GM23338 (cell line): ENCODE measurements at regions not wholly inside any gene's neighbourhood (a gene's known extent, or its start where the extent isn't known, plus 50 kb on each side); places are given as distances from the start of the nearest gene placed in this dataset.

Experiments used
- ATAC-seq: fragments of 200-7000 bp; cut with Tn5 transposase; 3 replicates; pipeline ENCODE4 v1.9.1; 2020
- DNase-seq: peaks from one replicate; pipeline ENCODE4 v3.0.0-alpha.2; 2015; ENCODE audit warnings: low spot score
- H2AFZ ChIP-seq: fragments of 200-600 bp; sonication (generic); 2 replicates; pipeline ENCODE4 v1.8.0; 2016; ENCODE audit warnings: antibody characterized with exemption, mild to moderate bottlenecking, moderate library complexity
- H3F3A ChIP-seq: fragments of 200-600 bp; sonication (generic); replicated peaks from 2 replicates; pipeline ENCODE4 v1.8.0; 2017; ENCODE audit warnings: antibody characterized with exemption, mixed run types, low read depth
- H3K27ac ChIP-seq: fragments of 200-600 bp; sonication (generic); 2 replicates; pipeline ENCODE4 v1.6.1; 2016; ENCODE audit warnings: low read depth
- H3K27me3 ChIP-seq: fragments of 200-600 bp; sonication (generic); 2 replicates; pipeline ENCODE4 v1.8.0; 2016; ENCODE audit warnings: mild to moderate bottlenecking, mixed run types, moderate library complexity; ENCODE audit not compliant: insufficient read depth
- H3K36me3 ChIP-seq: fragments of 200-600 bp; sonication (generic); 2 replicates; pipeline ENCODE4 v1.8.0; 2016; ENCODE audit warnings: mild to moderate bottlenecking; ENCODE audit not compliant: insufficient read depth
- H3K4me1 ChIP-seq: fragments of 200-600 bp; sonication (generic); 2 replicates; pipeline ENCODE4 v1.8.0; 2016; ENCODE audit warnings: mild to moderate bottlenecking, moderate library complexity; ENCODE audit not compliant: insufficient read depth
- H3K4me2 ChIP-seq: fragments of 200-600 bp; sonication (generic); 2 replicates; pipeline ENCODE4 v1.7.1; 2017; ENCODE audit warnings: mixed run types
- H3K4me3 ChIP-seq: fragments of 200-600 bp; sonication (generic); 2 replicates; pipeline ENCODE4 v1.6.1; 2016; ENCODE audit warnings: mixed run types
- H3K79me2 ChIP-seq: fragments of 200-600 bp; sonication (generic); replicated peaks from 2 replicates; pipeline ENCODE4 v1.8.0; 2017; ENCODE audit warnings: mild to moderate bottlenecking; ENCODE audit not compliant: insufficient read depth
- H3K9me2 ChIP-seq: fragments of 200-600 bp; sonication (generic); 2 replicates; pipeline ENCODE4 v1.8.0; 2017; ENCODE audit not compliant: insufficient read depth
- H4K20me1 ChIP-seq: fragments of 200-600 bp; sonication (generic); replicated peaks from 2 replicates; pipeline ENCODE4 v1.8.0; 2017; ENCODE audit warnings: mild to moderate bottlenecking; ENCODE audit not compliant: insufficient read depth
- H3K27ac Mint-ChIP-seq: 2 replicates; pipeline ENCODE4 v1.8.0; 2020; ENCODE audit warnings: inconsistent platforms, mild to moderate bottlenecking, moderate library complexity, mixed read lengths
- H3K27me3 Mint-ChIP-seq: 3 replicates; pipeline ENCODE4 v1.8.0; 2022; ENCODE audit warnings: low read depth, mild to moderate bottlenecking, moderate library complexity, mixed read lengths, inconsistent platforms; ENCODE audit not compliant: insufficient read depth, poor library complexity
- H3K36me3 Mint-ChIP-seq: 3 replicates; pipeline ENCODE4 v1.8.0; 2021; ENCODE audit warnings: low read depth, mild to moderate bottlenecking, inconsistent platforms, moderate library complexity, mixed read lengths
- H3K4me1 Mint-ChIP-seq: 3 replicates; pipeline ENCODE4 v1.8.0; 2020; ENCODE audit warnings: mild to moderate bottlenecking, inconsistent platforms, mixed read lengths
- H3K4me3 Mint-ChIP-seq: 3 replicates; pipeline ENCODE4 v1.8.0; 2021; ENCODE audit warnings: moderate library complexity, mild to moderate bottlenecking, inconsistent platforms, mixed read lengths
- H3K9me3 Mint-ChIP-seq: 3 replicates; pipeline ENCODE4 v1.8.0; 2020; ENCODE audit warnings: moderate library complexity, mild to moderate bottlenecking, inconsistent platforms, mixed read lengths
- CREB1 ChIP-seq: fragments of 250-450 bp; sonication (Bioruptor Pico); IDR thresholded peaks from 2 replicates; pipeline ENCODE4 v1.5.0; 2020; ENCODE audit warnings: low read depth, mild to moderate bottlenecking, moderate library complexity
- CTCF ChIP-seq, 2 experiments: fragments of 200-600 bp in 1 of 2; sonication (generic) in 1 of 2; conservative IDR thresholded peaks; 2 replicates each; pipeline versions ENCODE4 v1.5.1 to v1.6.1; 2016 to 2017; ENCODE audit warnings: antibody characterized with exemption in 2 of 2, low read depth in 2 of 2, mild to moderate bottlenecking in 2 of 2, moderate library complexity in 1 of 2
- ETS1 ChIP-seq: IDR thresholded peaks from 2 replicates; pipeline ENCODE4 v1.6.1; 2016; ENCODE audit warnings: antibody characterized with exemption
- EZH2 ChIP-seq: fragments of 200-600 bp; sonication (generic); IDR thresholded peaks from one replicate; pipeline ENCODE4 v1.8.0; 2017; ENCODE audit warnings: antibody characterized with exemption, mild to moderate bottlenecking, low read depth; ENCODE audit not compliant: unreplicated experiment
- EZH2phosphoT487 ChIP-seq: fragments of 200-600 bp; sonication (generic); IDR thresholded peaks from one replicate; pipeline ENCODE4 v1.8.1; 2018; ENCODE audit warnings: antibody characterized with exemption; ENCODE audit not compliant: unreplicated experiment
- JUNB ChIP-seq: IDR thresholded peaks from one replicate; pipeline ENCODE4 v1.6.1; 2016; ENCODE audit warnings: antibody characterized with exemption; ENCODE audit not compliant: unreplicated experiment
- NANOG ChIP-seq: IDR thresholded peaks from 2 replicates; pipeline ENCODE4 v1.6.1; 2016; ENCODE audit warnings: antibody characterized with exemption, borderline replicate concordance
- POLR2AphosphoS5 ChIP-seq: IDR thresholded peaks from 2 replicates; pipeline ENCODE4 v1.6.1; 2016; ENCODE audit warnings: antibody characterized with exemption, low read depth
- REST ChIP-seq: IDR thresholded peaks from one replicate; pipeline ENCODE4 v1.6.1; 2018; ENCODE audit warnings: antibody characterized with exemption; ENCODE audit not compliant: unreplicated experiment
- STAT1 ChIP-seq: IDR thresholded peaks from one replicate; pipeline ENCODE4 v1.6.1; 2016; ENCODE audit warnings: antibody characterized with exemption; ENCODE audit not compliant: unreplicated experiment
- ZNF114 ChIP-seq: fragments of 250-450 bp; sonication (Bioruptor Pico); IDR thresholded peaks from 2 replicates; pipeline ENCODE4 v1.5.0; 2020; ENCODE audit warnings: mild to moderate bottlenecking, moderate library complexity
- ZNF331 ChIP-seq: fragments of 250-450 bp; sonication (Bioruptor Pico); IDR thresholded peaks from 2 replicates; pipeline ENCODE4 v1.5.0; 2020; ENCODE audit warnings: low read depth, mild to moderate bottlenecking, moderate library complexity
- ZNF462 ChIP-seq: fragments of 250-450 bp; sonication (Bioruptor Pico); IDR thresholded peaks from 2 replicates; pipeline ENCODE4 v1.5.0; 2020; ENCODE audit warnings: mild to moderate bottlenecking, moderate library complexity

GRCh38 chr13:53953183-53953582 lies 924.6 kb downstream of the OLFM4 start:
- no peak overlapping the region for H3K27ac Mint-ChIP-seq
- H3K9me3 Mint-ChIP-seq: no peaks in the 10 kb centered on the region; the same call in 2 of the 3 replicates
- no peaks in the 10 kb centered on the region for H4K20me1 ChIP-seq
- no peaks in the 10 kb centered on the region; the same call in 1 of the 2 replicates for H3K9me2 ChIP-seq
- H2AFZ ChIP-seq: no peak overlapping the region
- peak; percentile 4 for DNase-seq
- H3K27ac ChIP-seq: no peak overlapping the region
- no peaks in the 10 kb centered on the region for H3K27me3 ChIP-seq
- no peak for TF ChIP-seq REST
- TF ChIP-seq CREB1 (CRISPR knock-in tag): no peak
- no peak for TF ChIP-seq STAT1
- TF ChIP-seq ETS1: no peak
- TF ChIP-seq ZNF114: no peak
- TF ChIP-seq ZNF462 (CRISPR knock-in tag): no peak
- TF ChIP-seq POLR2AphosphoS5: no peak
- TF ChIP-seq NANOG: no peak
- TF ChIP-seq JUNB: no peak
- TF ChIP-seq EZH2: no peak
- no peak for TF ChIP-seq EZH2phosphoT487
- no peak for TF ChIP-seq ZNF331
- TF ChIP-seq CTCF (conservative IDR thresholded peaks at IDR 0.05; ENCODE audit: low read depth in 2 of 2): no peak
- no peaks in the 10 kb centered on the region for H3K36me3 Mint-ChIP-seq
- H3K4me1 Mint-ChIP-seq: no peaks in the 10 kb centered on the region
- H3K79me2 ChIP-seq: no peaks in the 10 kb centered on the region
- no peak overlapping the region for H3K4me3 Mint-ChIP-seq
- H3K4me1 ChIP-seq: no peaks in the 10 kb centered on the region
- H3K27me3 Mint-ChIP-seq: no peaks in the 10 kb centered on the region
- H3K4me3 ChIP-seq: no peak overlapping the region
- H3K36me3 ChIP-seq: no peaks in the 10 kb centered on the region
- H3F3A ChIP-seq: no peaks in the 10 kb centered on the region
- H3K4me2 ChIP-seq: no peak overlapping the region
- ATAC-seq: no peak
